H9 (cell line): ENCODE measurements at regions not wholly inside any gene's neighbourhood (a gene's known extent, or its start where the extent isn't known, plus 50 kb on each side); places are given as distances from the start of the nearest gene placed in this dataset.

ENCODE experiments used
- DNase-seq: peaks from one replicate; pipeline ENCODE4 v3.0.0-alpha.2; 2017
- H2AFZ ChIP-seq: one replicate; pipeline ENCODE4 v1.6.1; 2013; ENCODE audit warnings: mild to moderate bottlenecking, low read length, control low read depth, moderate library complexity
- H2AK5ac ChIP-seq: 2 replicates; pipeline ENCODE4 v1.6.1; 2013; ENCODE audit warnings: low read length, control low read depth, mixed read lengths; ENCODE audit not compliant: insufficient read length
- H2BK120ac ChIP-seq: one replicate; pipeline ENCODE4 v1.6.1; 2013; ENCODE audit warnings: low read depth, mild to moderate bottlenecking, low read length, control low read depth, inconsistent platforms; ENCODE audit not compliant: poor library complexity, severe bottlenecking
- H2BK12ac ChIP-seq: 2 replicates; pipeline ENCODE4 v1.6.1; 2013; ENCODE audit warnings: low read length, control low read depth, mixed read lengths, low read depth; ENCODE audit not compliant: insufficient read length
- H2BK15ac ChIP-seq: 2 replicates; pipeline ENCODE4 v1.6.1; 2013; ENCODE audit warnings: low read depth, low read length, control low read depth
- H2BK20ac ChIP-seq: one replicate; pipeline ENCODE4 v1.6.1; 2013; ENCODE audit warnings: low read depth, mild to moderate bottlenecking, low read length, control low read depth, inconsistent platforms; ENCODE audit not compliant: poor library complexity, severe bottlenecking
- H2BK5ac ChIP-seq: 2 replicates; pipeline ENCODE4 v1.6.1; 2013; ENCODE audit warnings: low read length, control low read depth, mixed read lengths; ENCODE audit not compliant: insufficient read length
- H3K14ac ChIP-seq: 2 replicates; pipeline ENCODE4 v1.6.1; 2013; ENCODE audit warnings: low read length, control low read depth; ENCODE audit not compliant: insufficient read depth
- H3K18ac ChIP-seq: 2 replicates; pipeline ENCODE4 v1.6.1; 2013; ENCODE audit warnings: low read depth, mild to moderate bottlenecking, mixed read lengths, low read length, control low read depth; ENCODE audit not compliant: insufficient read length
- H3K23ac ChIP-seq: 2 replicates; pipeline ENCODE4 v1.6.1; 2013; ENCODE audit warnings: low read length, control low read depth, mixed read lengths, low read depth; ENCODE audit not compliant: insufficient read length
- H3K23me2 ChIP-seq: 2 replicates; pipeline ENCODE4 v1.6.1; 2013; ENCODE audit warnings: low read depth, mild to moderate bottlenecking, mixed read lengths, low read length, control low read depth; ENCODE audit not compliant: insufficient read length, poor library complexity, severe bottlenecking
- H3K27ac ChIP-seq: 2 replicates; pipeline ENCODE4 v1.5.1; 2013; ENCODE audit warnings: low read length, control low read depth, mixed read lengths, low read depth; ENCODE audit not compliant: insufficient read length
- H3K27me3 ChIP-seq: 2 replicates; pipeline ENCODE4 v1.6.1; 2013; ENCODE audit warnings: low read length, control low read depth, inconsistent platforms; ENCODE audit not compliant: insufficient read depth
- H3K4ac ChIP-seq: 2 replicates; pipeline ENCODE4 v1.6.1; 2013; ENCODE audit warnings: low read depth, mild to moderate bottlenecking, control low read depth, inconsistent platforms, low read length, moderate library complexity
- H3K4me1 ChIP-seq: 2 replicates; pipeline ENCODE4 v1.6.1; 2013; ENCODE audit warnings: low read length, control low read depth, inconsistent platforms; ENCODE audit not compliant: insufficient read depth
- H3K4me2 ChIP-seq: 2 replicates; pipeline ENCODE4 v1.6.1; 2013; ENCODE audit warnings: low read length, control low read depth, mixed read lengths; ENCODE audit not compliant: insufficient read length, insufficient read depth
- H3K56ac ChIP-seq: 2 replicates; pipeline ENCODE4 v1.6.1; 2013; ENCODE audit warnings: low read depth, mild to moderate bottlenecking, mixed read lengths, low read length, control low read depth; ENCODE audit not compliant: insufficient read length
- H3K79me1 ChIP-seq: 2 replicates; pipeline ENCODE4 v1.6.1; 2013; ENCODE audit warnings: low read depth, mild to moderate bottlenecking, moderate library complexity, low read length, control low read depth, inconsistent platforms; ENCODE audit not compliant: insufficient read depth, poor library complexity, severe bottlenecking
- H3K79me2 ChIP-seq: 2 replicates; pipeline ENCODE4 v1.6.1; 2013; ENCODE audit warnings: low read length, control low read depth, inconsistent platforms; ENCODE audit not compliant: insufficient read depth
- H3K9ac ChIP-seq: 2 replicates; pipeline ENCODE4 v1.6.1; 2013; ENCODE audit warnings: low read length, control low read depth, mixed read lengths; ENCODE audit not compliant: insufficient read length; ENCODE audit errors: extremely low read depth
- H3K9me3 ChIP-seq: one replicate; pipeline ENCODE4 v1.6.1; 2013; ENCODE audit warnings: low read depth, low read length, inconsistent platforms; ENCODE audit not compliant: control insufficient read depth
- H3T11ph ChIP-seq: one replicate; pipeline ENCODE4 v1.6.1; 2013; ENCODE audit warnings: mild to moderate bottlenecking, low read length, control low read depth, inconsistent platforms
- H4K20me1 ChIP-seq: one replicate; pipeline ENCODE4 v1.6.1; 2013; ENCODE audit not compliant: control insufficient read depth, insufficient read length, insufficient read depth
- H4K5ac ChIP-seq: 2 replicates; pipeline ENCODE4 v1.6.1; 2013; ENCODE audit warnings: low read depth, mild to moderate bottlenecking, mixed read lengths, low read length, control low read depth; ENCODE audit not compliant: insufficient read length
- H4K8ac ChIP-seq: replicated peaks from 2 replicates; pipeline ENCODE4 v1.6.1; 2013; ENCODE audit warnings: low read length, control low read depth, mixed read lengths, low read depth; ENCODE audit not compliant: insufficient read length
- H4K91ac ChIP-seq: 2 replicates; pipeline ENCODE4 v1.6.1; 2013; ENCODE audit warnings: low read depth, mild to moderate bottlenecking, moderate library complexity, mixed read lengths, low read length, control low read depth; ENCODE audit not compliant: insufficient read length
- H3K27ac Mint-ChIP-seq, 3 experiments: 2 replicates in 2 of 3; 3 replicates in 1 of 3; pipeline ENCODE4 v1.8.0; 2020 to 2021; ENCODE audit warnings: mixed read lengths in 3 of 3, mild to moderate bottlenecking in 1 of 3, moderate library complexity in 1 of 3
- H3K27me3 Mint-ChIP-seq: 2 replicates; pipeline ENCODE4 v1.8.0; 2021; ENCODE audit warnings: low read depth, mild to moderate bottlenecking, moderate library complexity, mixed read lengths
- H3K36me3 Mint-ChIP-seq, 3 experiments: 2 replicates in 2 of 3; 3 replicates in 1 of 3; pipeline ENCODE4 v1.8.0; 2020 to 2021; ENCODE audit warnings: low read depth in 3 of 3, mixed read lengths in 3 of 3; ENCODE audit not compliant: insufficient read depth in 1 of 3
- H3K4me1 Mint-ChIP-seq, 2 experiments: 2 replicates each; pipeline ENCODE4 v1.8.0; 2020; ENCODE audit warnings: mixed read lengths in 2 of 2
- H3K4me3 Mint-ChIP-seq, 2 experiments: 2 replicates in 1 of 2; 3 replicates in 1 of 2; pipeline ENCODE4 v1.8.0; 2020 to 2021; ENCODE audit warnings: mild to moderate bottlenecking in 2 of 2, mixed read lengths in 2 of 2, moderate library complexity in 1 of 2
- H3K9me3 Mint-ChIP-seq, 2 experiments: 2 replicates in 1 of 2; 3 replicates in 1 of 2; pipeline ENCODE4 v1.8.0; 2020; ENCODE audit warnings: mild to moderate bottlenecking in 2 of 2, mixed read lengths in 2 of 2, moderate library complexity in 1 of 2
- CTCF ChIP-seq: fragments of 200-600 bp; sonication (generic); conservative IDR thresholded peaks from 3 replicates; pipeline ENCODE4 v1.8.0; 2021; ENCODE audit warnings: antibody characterized with exemption, mild to moderate bottlenecking
- WGBS: extraction: QIAGEN DNeasy Blood & Tissue Kit; methylation state at CpG from one replicate; pipeline ENCODE4 v1.1.7; 2013; ENCODE audit warnings: missing lambda C conversion rate, low lambda C conversion rate, mixed read lengths; ENCODE audit not compliant: insufficient read length; ENCODE audit errors: extremely low coverage; 5-methylcytosine and 5-hydroxymethylcytosine counted together

- Histone ChIP-seq H2AFZ (no peak overlapping the region), H4K91ac (no peak overlapping the region), H3K9ac (no peak overlapping the region), H2BK120ac (no peak overlapping the region), H4K20me1 (no peaks in the 10 kb centered on the region), H3K4me1 (no peaks in the 10 kb centered on the region), H3K4me2 (no peak overlapping the region), H4K5ac (no peak overlapping the region), H3T11ph (no peak overlapping the region), H3K56ac (no peak overlapping the region), H2BK20ac (no peak overlapping the region), H2BK15ac (no peak overlapping the region), H3K79me2 (no peaks in the 10 kb centered on the region), H2AK5ac (no peak overlapping the region), H3K27me3 (no peaks in the 10 kb centered on the region), H3K14ac (no peak overlapping the region), H4K8ac (no peak overlapping the region), H3K79me1 (no peaks in the 10 kb centered on the region), H2BK12ac (no peak overlapping the region), H3K9me3 (no peaks in the 10 kb centered on the region), H3K4ac (no peak overlapping the region), H2BK5ac (no peak overlapping the region), H3K23me2 (no peaks in the 10 kb centered on the region), H3K18ac (no peak overlapping the region), H3K23ac (no peak overlapping the region), H3K27ac (no peak overlapping the region)
- no peak overlapping the region for H3K4me3 Mint-ChIP-seq
- DNase-seq = no peak
- H3K9me3 Mint-ChIP-seq = peaks cover 4 to 8% of the 10 kb centered on the region in 2 experiments; a peak in 3 of 5 replicates
- no peaks in the 10 kb centered on the region for H3K4me1 Mint-ChIP-seq
- no peak overlapping the region for H3K27ac Mint-ChIP-seq
- no CpG with 5 or more reads among the region's 8 CpGs for WGBS
- TF ChIP-seq CTCF = no peak
- H3K27me3 Mint-ChIP-seq = no peaks in the 10 kb centered on the region
- no peaks in the 10 kb centered on the region; a peak in 1 of 7 replicates for H3K36me3 Mint-ChIP-seq
Measured at GRCh38 chr15:94991718-94992117, 760.4 kb downstream of the MCTP2 start.
